GM21423 (cell line): ENCODE measurements at regions not wholly inside any gene's neighbourhood (a gene's known extent, or its start where the extent isn't known, plus 50 kb on each side); places are given as distances from the start of the nearest gene placed in this dataset.
"Not testable (repeated sequence)": the region's sequence is repeated elsewhere in the genome, so short reads cannot be mapped to it uniquely, and the experiment has no call there.

Source experiments
- ATAC-seq: cut with Tn5 transposase; IDR thresholded peaks from one replicate; pipeline ENCODE4 v1.9.1; 2021; ENCODE audit warnings: mild to moderate bottlenecking, moderate library complexity; ENCODE audit not compliant: unreplicated experiment

GRCh38 chr14:62462988-62463387 lies 582.3 kb downstream of the KCNH5 start:
- ATAC-seq = no peak

- no peak for ATAC-seq
Observed at GRCh38 chr14:62468946-62469345, 576.3 kb downstream of the KCNH5 start.

- no peak for ATAC-seq
Observed at GRCh38 chr14:62470935-62471334, 574.3 kb downstream of the KCNH5 start.

- no peak for ATAC-seq
Observed at GRCh38 chr14:62491146-62491545, 554.1 kb downstream of the KCNH5 start.

- ATAC-seq = no peak
Observed at GRCh38 chr14:62497708-62498107, 547.5 kb downstream of the KCNH5 start.

GRCh38 chr14:62501021-62501750 lies 544.1 kb downstream of the KCNH5 start:
- ATAC-seq = no peak

GRCh38 chr14:62505045-62505444 lies 540.2 kb downstream of the KCNH5 start:
- ATAC-seq = no peak

- not testable (repeated sequence) for ATAC-seq
Observed at GRCh38 chr14:62521309-62521708, 523.9 kb downstream of the KCNH5 start.

GRCh38 chr14:62528296-62528695 lies 517.0 kb downstream of the KCNH5 start:
- ATAC-seq = no peak

GRCh38 chr14:62532181-62532580 lies 513.1 kb downstream of the KCNH5 start:
- ATAC-seq = no peak

- no peak for ATAC-seq
Observed at GRCh38 chr14:62546862-62547474, 498.3 kb downstream of the KCNH5 start.

GRCh38 chr14:62557416-62557815 lies 487.8 kb downstream of the KCNH5 start:
- no peak for ATAC-seq

GRCh38 chr14:62558451-62558850 lies 486.8 kb downstream of the KCNH5 start:
- ATAC-seq = no peak

- ATAC-seq = no peak
Observed at GRCh38 chr14:62585247-62585646, 460.0 kb downstream of the KCNH5 start.

GRCh38 chr14:62592877-62593276 lies 452.4 kb downstream of the KCNH5 start:
- no peak for ATAC-seq

- ATAC-seq = no peak
Observed at GRCh38 chr14:62597143-62597542, 448.1 kb downstream of the KCNH5 start.

GRCh38 chr14:62599616-62600385 lies 445.5 kb downstream of the KCNH5 start:
- no peak for ATAC-seq

- ATAC-seq = no peak
Observed at GRCh38 chr14:62602712-62603111, 442.5 kb downstream of the KCNH5 start.

- ATAC-seq = no peak
Observed at GRCh38 chr14:62604524-62604923, 440.7 kb downstream of the KCNH5 start.

- no peak for ATAC-seq
Observed at GRCh38 chr14:62614122-62614521, 431.1 kb downstream of the KCNH5 start.

GRCh38 chr14:62616668-62617067 lies 428.6 kb downstream of the KCNH5 start:
- no peak for ATAC-seq

GRCh38 chr14:62626416-62626815 lies 418.8 kb downstream of the KCNH5 start:
- ATAC-seq = no peak
